H1 (cell line): ENCODE measurements at regions not wholly inside any gene's neighbourhood (a gene's known extent, or its start where the extent isn't known, plus 50 kb on each side); places are given as distances from the start of the nearest gene placed in this dataset.

Experiments used
- GABPA ChIP-seq: IDR thresholded peaks from 2 replicates; pipeline ENCODE4 v1.6.1; 2011; ENCODE audit warnings: mild to moderate bottlenecking, low read length, moderate library complexity, borderline replicate concordance; ENCODE audit not compliant: insufficient read depth
- MAFK ChIP-seq: IDR thresholded peaks from 2 replicates; pipeline ENCODE4 v1.6.1; 2012; ENCODE audit warnings: low read depth, mild to moderate bottlenecking, improper control_type of control experiment, low read length
- MAX ChIP-seq: IDR thresholded peaks from 2 replicates; pipeline ENCODE4 v1.6.1; 2012; ENCODE audit warnings: inconsistent platforms
- POLR2AphosphoS5 ChIP-seq: IDR thresholded peaks from 2 replicates; pipeline ENCODE4 v1.6.1; 2011; ENCODE audit warnings: low read depth, low read length
- POU5F1 ChIP-seq: IDR thresholded peaks from 2 replicates; pipeline ENCODE4 v1.6.1; 2011; ENCODE audit warnings: low read depth, mild to moderate bottlenecking, low read length, moderate library complexity

- TF ChIP-seq MAX (no peak), POLR2AphosphoS5 (no peak), MAFK (no peak), GABPA (no peak), POU5F1 (no peak)
These were observed 1388.7 kb downstream of the BRD1 start (continued) for GRCh38 chr22:48438800-48439559.
